ENCODE measurements at regions not wholly inside any gene's neighbourhood (a gene's known extent, or its start where the extent isn't known, plus 50 kb on each side); places are given as distances from the start of the nearest gene placed in this dataset.

DNA sequence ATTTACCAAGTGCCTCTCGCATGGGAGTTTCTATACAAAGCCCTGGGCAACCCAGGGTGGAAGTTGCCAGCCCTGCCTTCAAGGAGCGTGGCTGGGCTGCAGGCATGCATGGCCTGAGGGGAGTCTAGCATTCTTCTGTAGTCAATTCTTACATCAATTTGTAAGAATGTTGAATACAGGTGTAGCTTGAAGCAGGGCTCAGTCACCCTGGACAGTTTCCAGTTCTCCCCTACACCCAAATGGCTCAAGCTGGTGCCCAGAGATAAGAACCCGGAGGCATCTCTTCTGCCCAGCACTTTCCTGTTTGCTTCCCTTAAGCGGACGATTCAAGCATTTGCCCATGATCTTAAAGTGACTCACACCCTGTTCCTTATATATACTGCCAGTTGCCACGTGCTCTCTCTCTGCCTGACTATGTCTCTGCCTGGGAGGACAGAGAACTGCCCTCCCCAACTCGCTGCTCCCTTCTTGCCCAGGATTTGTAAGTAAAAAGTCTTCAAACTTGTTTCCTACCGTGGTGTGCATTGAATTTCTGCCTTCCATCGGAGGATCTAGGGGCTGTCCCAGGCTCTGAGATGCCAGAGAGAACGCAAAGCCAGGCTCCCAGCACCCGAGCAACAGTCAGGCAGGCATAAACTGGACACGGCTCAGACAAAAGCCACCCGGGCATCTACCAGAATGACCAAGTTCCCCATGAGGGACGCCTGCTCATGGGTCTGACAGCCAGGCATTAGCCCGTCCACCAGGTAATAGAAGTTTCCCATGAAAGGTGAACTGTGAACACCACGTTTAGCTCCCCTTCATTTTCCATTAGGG is 50.9 kb upstream of the AJAP1 start:
- H3K9me3 ChIP-seq (ENCODE audit: insufficient read depth, low read length, severe bottlenecking), result no peaks in the 10 kb centered on the region
- H3K79me2 ChIP-seq (ENCODE audit: insufficient read depth, low read length), result no peaks in the 10 kb centered on the region
- no peaks in the 10 kb centered on the region for H3K27me3 ChIP-seq (ENCODE audit: insufficient read depth, low read length, poor library complexity)
- H4K20me1 ChIP-seq (ENCODE audit: insufficient read depth, low read length), result no peaks in the 10 kb centered on the region
- ATAC-seq (ENCODE audit: insufficient read depth, low read depth) (no peak), DNase-seq (no peak)
- no peaks in the 10 kb centered on the region for H3K36me3 ChIP-seq (ENCODE audit: insufficient read depth, low read length)
- no peak overlapping the region for H3K27ac ChIP-seq (ENCODE audit: low read length)
- no peak overlapping the region for H2AFZ ChIP-seq (ENCODE audit: low read depth, low read length)
- TF ChIP-seq EZH2 (IDR thresholded peaks at IDR 0.05; ENCODE audit: borderline replicate concordance, low read depth, low read length, severe bottlenecking) (no peak), CTCF (IDR thresholded peaks at IDR 0.05; ENCODE audit: borderline replicate concordance, extremely low read depth, low read length, poor library complexity, severe bottlenecking) (no peak)
- H3K4me2 ChIP-seq (ENCODE audit: insufficient read depth, low read length), result no peak overlapping the region
- H3K4me3 ChIP-seq (ENCODE audit: low read depth in 1 of 2, low read length in 2 of 2), result no peak overlapping the region
- no peaks in the 10 kb centered on the region for H3K4me1 ChIP-seq (ENCODE audit: insufficient read depth, low read length)
- H3K9ac ChIP-seq (ENCODE audit: low read depth, low read length), result no peak overlapping the region

Data from DND-41 (cell line).